GM10266 (cell line): ENCODE measurements at regions not wholly inside any gene's neighbourhood (a gene's known extent, or its start where the extent isn't known, plus 50 kb on each side); places are given as distances from the start of the nearest gene placed in this dataset.
A peak's percentile ranks its signal among the peaks of the same experiment; 100 is the strongest.

ENCODE experiments used
- DNase-seq: peaks from one replicate; pipeline ENCODE4 v3.0.0; 2012; ENCODE audit errors: extremely low spot score
- TF ChIP-seq, protein P1 (sequence below): IDR thresholded peaks from 2 replicates; pipeline ENCODE4 v1.5.1; 2012; ENCODE audit warnings: mild to moderate bottlenecking, low read depth; ENCODE audit not compliant: control insufficient read depth, insufficient read depth; ENCODE audit errors: missing control alignments

DNA sequence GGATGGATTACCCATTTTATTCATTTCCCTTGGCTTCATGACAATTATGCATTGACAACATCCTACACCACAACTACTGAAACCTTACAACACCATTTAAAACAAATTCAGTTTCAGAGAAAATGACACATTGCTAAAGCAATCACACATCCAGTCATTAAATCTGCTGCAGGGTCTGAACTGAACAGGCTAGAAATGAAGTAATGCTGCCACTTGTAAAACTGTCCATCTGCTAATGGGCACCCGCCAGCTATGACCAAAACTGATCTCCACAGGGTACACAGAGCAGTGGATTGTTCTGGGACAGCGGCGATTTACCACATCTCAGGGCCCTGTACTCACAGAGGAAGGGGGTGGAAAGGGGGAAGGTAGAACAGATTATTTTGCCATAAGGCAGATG is 172.9 kb upstream of the FBXL4 start:
- no peak for DNase-seq
- TF ChIP-seq, protein P1, sequence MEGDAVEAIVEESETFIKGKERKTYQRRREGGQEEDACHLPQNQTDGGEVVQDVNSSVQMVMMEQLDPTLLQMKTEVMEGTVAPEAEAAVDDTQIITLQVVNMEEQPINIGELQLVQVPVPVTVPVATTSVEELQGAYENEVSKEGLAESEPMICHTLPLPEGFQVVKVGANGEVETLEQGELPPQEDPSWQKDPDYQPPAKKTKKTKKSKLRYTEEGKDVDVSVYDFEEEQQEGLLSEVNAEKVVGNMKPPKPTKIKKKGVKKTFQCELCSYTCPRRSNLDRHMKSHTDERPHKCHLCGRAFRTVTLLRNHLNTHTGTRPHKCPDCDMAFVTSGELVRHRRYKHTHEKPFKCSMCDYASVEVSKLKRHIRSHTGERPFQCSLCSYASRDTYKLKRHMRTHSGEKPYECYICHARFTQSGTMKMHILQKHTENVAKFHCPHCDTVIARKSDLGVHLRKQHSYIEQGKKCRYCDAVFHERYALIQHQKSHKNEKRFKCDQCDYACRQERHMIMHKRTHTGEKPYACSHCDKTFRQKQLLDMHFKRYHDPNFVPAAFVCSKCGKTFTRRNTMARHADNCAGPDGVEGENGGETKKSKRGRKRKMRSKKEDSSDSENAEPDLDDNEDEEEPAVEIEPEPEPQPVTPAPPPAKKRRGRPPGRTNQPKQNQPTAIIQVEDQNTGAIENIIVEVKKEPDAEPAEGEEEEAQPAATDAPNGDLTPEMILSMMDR: no peak

DNA sequence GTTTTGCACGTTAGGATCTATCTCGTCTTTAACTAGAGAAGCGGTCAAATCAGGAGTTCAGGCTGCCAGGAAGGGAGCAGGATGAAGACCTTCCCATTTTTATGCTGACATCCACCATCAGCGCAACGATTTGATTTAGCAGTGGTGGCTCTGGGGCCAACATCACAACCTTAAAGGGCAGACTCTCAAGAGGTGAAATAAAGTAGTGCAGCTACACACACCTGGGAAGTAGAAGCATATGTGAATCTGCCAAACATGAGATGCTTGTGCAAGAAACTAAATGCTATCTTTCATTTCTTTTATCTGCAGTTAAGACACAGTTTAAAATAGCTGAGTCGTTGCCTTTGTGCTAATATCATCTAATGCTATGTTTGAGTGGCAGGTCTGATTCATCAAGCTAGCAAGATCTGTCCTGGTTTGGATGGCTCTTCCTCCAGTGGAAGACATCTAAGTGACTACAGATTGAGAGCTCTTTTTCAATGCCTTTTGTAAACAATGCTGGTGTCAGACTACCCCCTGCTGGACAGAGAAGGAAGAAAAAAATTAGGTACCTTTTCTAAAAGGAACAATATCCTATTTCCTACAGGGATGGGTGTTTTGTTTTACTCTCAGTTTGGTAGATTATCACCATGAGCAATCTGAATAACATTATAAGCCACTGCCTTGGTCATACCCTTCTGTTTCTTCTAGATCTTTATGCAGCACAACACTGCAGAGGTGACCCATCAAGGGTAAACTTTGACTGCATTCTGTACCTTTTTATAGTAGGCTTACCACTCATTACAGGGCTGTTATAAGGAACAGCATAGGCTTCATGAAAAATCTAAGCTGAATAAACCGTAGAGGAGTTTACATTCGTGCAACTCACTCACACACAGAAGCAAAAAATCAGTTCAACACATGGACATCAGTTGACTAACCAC is 171.6 kb upstream of the FBXL4 start:
- TF ChIP-seq, protein P1: peak; percentile 66
- peak; percentile 30 for DNase-seq

DNA sequence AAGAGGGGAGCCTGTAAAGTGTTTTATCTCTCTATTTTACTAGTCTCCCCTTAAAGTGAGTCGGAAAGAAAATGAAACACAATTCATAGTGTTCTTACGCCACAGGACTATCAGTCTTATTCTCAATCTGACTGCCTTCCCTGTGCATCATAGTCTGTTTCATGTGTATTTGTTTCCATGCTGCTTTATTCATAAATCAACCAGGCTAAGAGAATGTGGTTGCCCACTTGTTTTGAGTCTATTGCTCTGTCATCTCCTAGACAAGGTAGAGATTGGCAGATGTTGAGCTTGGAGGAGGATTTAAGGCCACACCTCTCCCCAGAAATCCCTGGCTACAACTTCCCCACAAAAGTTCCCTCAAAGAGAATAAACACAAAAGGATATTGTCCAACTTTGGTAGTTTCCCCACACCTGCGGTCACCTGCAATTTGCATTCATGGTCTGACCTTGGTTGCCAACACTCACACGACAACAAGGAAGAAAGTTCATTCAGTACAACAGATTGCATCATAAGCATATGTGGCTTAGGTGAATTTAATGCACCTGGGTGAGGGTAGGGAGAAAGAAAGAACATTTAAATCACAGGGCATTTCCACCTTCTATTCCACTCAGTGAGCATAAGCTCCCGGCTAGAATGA is 167.1 kb upstream of the FBXL4 start:
- DNase-seq: no peak
- TF ChIP-seq, protein P1: no peak

DNA sequence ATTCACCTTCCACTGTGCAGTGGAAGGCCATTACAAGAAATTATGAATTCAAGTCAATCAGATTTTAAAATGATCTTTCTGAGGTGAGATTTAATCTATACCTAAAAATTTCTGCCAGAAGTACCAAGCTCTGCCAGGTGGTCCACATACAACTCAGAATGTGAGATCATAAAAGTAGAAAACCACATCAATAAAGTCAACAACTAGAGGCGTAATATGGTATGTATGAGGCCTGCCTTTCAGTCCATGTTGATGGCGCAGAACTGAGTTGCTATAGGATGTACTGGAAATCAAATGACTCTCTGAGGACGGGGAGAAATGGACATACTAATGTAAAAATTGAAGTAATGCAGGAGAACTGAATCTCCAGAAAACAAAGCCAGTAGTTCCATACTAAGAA is 163.8 kb upstream of the FBXL4 start:
- no peak for DNase-seq
- TF ChIP-seq, protein P1: no peak

DNA sequence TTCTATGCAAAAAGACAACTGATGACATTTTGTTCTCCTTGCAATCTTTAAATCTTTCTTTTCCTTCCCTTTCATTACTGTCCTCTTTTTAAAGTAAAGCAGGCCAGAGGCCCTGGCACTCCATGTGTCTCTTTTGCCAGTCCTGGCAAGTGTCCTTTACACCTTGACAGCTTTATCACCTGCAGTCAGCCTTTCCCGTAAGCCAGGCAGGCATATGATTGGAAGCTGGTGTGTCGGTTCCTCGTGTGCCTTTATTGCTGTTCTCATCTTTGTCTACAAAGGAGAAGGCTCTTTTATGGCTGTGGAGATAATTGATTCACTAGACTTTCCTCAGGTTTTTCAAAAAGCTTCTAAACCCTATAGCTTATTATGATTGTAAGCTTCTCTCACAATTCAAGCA is 162.3 kb upstream of the FBXL4 start:
- no peak for DNase-seq
- TF ChIP-seq, protein P1: no peak

DNA sequence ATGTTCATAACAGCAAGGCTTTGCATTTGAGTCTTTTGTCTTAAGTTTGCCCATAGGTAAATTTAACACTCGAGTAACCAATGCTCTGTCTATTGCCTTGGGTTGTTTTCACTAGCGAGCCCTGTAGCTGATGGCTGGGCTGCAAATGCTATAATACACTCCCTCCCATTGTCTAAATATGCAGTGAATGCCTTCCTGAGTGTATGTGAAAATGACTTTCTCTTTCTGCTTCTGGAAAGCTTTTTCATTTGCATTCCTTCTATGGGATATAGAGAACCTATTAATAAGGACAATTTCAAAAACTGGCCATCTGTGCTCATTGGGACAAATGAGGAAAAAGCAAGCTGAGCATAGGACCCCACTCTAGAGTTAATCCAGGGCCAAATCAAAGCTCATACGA is 156.5 kb upstream of the FBXL4 start:
- TF ChIP-seq, protein P1: no peak
- no peak for DNase-seq

DNA sequence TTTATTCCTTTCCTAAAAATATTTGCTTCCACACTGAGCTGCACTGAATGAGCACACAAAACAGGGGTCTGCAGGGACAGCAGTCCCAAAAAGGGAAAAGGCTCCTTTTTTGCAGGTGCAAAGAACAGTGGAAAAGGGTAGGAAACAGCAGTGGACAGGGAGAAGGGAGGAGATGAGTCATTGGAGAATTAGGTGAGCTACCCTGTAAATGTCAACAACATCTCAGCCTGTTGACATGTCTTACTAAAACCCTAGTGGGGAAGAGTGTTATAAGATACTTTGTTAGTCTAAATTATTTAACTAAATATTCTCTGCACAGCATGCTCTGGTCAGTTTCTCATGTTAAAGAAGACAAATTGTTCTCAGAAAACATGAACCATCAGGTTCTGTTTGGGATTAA is 151.5 kb upstream of the FBXL4 start:
- no peak for DNase-seq
- TF ChIP-seq, protein P1: no peak
